ENCODE measurements at regions not wholly inside any gene's neighbourhood (a gene's known extent, or its start where the extent isn't known, plus 50 kb on each side); places are given as distances from the start of the nearest gene placed in this dataset.

GRCh38 chr6:102562713-102563112 is 1169.2 kb downstream of the GRIK2 start (continued):
- TF ChIP-seq, protein P1, sequence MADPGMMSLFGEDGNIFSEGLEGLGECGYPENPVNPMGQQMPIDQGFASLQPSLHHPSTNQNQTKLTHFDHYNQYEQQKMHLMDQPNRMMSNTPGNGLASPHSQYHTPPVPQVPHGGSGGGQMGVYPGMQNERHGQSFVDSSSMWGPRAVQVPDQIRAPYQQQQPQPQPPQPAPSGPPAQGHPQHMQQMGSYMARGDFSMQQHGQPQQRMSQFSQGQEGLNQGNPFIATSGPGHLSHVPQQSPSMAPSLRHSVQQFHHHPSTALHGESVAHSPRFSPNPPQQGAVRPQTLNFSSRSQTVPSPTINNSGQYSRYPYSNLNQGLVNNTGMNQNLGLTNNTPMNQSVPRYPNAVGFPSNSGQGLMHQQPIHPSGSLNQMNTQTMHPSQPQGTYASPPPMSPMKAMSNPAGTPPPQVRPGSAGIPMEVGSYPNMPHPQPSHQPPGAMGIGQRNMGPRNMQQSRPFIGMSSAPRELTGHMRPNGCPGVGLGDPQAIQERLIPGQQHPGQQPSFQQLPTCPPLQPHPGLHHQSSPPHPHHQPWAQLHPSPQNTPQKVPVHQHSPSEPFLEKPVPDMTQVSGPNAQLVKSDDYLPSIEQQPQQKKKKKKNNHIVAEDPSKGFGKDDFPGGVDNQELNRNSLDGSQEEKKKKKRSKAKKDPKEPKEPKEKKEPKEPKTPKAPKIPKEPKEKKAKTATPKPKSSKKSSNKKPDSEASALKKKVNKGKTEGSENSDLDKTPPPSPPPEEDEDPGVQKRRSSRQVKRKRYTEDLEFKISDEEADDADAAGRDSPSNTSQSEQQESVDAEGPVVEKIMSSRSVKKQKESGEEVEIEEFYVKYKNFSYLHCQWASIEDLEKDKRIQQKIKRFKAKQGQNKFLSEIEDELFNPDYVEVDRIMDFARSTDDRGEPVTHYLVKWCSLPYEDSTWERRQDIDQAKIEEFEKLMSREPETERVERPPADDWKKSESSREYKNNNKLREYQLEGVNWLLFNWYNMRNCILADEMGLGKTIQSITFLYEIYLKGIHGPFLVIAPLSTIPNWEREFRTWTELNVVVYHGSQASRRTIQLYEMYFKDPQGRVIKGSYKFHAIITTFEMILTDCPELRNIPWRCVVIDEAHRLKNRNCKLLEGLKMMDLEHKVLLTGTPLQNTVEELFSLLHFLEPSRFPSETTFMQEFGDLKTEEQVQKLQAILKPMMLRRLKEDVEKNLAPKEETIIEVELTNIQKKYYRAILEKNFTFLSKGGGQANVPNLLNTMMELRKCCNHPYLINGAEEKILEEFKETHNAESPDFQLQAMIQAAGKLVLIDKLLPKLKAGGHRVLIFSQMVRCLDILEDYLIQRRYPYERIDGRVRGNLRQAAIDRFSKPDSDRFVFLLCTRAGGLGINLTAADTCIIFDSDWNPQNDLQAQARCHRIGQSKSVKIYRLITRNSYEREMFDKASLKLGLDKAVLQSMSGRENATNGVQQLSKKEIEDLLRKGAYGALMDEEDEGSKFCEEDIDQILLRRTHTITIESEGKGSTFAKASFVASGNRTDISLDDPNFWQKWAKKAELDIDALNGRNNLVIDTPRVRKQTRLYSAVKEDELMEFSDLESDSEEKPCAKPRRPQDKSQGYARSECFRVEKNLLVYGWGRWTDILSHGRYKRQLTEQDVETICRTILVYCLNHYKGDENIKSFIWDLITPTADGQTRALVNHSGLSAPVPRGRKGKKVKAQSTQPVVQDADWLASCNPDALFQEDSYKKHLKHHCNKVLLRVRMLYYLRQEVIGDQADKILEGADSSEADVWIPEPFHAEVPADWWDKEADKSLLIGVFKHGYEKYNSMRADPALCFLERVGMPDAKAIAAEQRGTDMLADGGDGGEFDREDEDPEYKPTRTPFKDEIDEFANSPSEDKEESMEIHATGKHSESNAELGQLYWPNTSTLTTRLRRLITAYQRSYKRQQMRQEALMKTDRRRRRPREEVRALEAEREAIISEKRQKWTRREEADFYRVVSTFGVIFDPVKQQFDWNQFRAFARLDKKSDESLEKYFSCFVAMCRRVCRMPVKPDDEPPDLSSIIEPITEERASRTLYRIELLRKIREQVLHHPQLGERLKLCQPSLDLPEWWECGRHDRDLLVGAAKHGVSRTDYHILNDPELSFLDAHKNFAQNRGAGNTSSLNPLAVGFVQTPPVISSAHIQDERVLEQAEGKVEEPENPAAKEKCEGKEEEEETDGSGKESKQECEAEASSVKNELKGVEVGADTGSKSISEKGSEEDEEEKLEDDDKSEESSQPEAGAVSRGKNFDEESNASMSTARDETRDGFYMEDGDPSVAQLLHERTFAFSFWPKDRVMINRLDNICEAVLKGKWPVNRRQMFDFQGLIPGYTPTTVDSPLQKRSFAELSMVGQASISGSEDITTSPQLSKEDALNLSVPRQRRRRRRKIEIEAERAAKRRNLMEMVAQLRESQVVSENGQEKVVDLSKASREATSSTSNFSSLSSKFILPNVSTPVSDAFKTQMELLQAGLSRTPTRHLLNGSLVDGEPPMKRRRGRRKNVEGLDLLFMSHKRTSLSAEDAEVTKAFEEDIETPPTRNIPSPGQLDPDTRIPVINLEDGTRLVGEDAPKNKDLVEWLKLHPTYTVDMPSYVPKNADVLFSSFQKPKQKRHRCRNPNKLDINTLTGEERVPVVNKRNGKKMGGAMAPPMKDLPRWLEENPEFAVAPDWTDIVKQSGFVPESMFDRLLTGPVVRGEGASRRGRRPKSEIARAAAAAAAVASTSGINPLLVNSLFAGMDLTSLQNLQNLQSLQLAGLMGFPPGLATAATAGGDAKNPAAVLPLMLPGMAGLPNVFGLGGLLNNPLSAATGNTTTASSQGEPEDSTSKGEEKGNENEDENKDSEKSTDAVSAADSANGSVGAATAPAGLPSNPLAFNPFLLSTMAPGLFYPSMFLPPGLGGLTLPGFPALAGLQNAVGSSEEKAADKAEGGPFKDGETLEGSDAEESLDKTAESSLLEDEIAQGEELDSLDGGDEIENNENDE (IDR thresholded peaks at IDR 0.05; ENCODE audit: insufficient replicate concordance, low read length), result no peak
- no peak for TF ChIP-seq SIRT6 (IDR thresholded peaks at IDR 0.05; ENCODE audit: low read length)
- TF ChIP-seq JUN (IDR thresholded peaks at IDR 0.05; ENCODE audit: low read depth, low read length), result no peak
- TF ChIP-seq, protein P2, sequence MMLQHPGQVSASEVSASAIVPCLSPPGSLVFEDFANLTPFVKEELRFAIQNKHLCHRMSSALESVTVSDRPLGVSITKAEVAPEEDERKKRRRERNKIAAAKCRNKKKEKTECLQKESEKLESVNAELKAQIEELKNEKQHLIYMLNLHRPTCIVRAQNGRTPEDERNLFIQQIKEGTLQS (IDR thresholded peaks at IDR 0.05; ENCODE audit: insufficient read depth, low read depth, low read length), result no peak
- TF ChIP-seq RFX5 (IDR thresholded peaks at IDR 0.05; ENCODE audit: borderline replicate concordance, low read depth, low read length), result no peak
- no peak for TF ChIP-seq TAF1 (IDR thresholded peaks at IDR 0.05; ENCODE audit: low read depth, low read length)
- TF ChIP-seq, protein P3, sequence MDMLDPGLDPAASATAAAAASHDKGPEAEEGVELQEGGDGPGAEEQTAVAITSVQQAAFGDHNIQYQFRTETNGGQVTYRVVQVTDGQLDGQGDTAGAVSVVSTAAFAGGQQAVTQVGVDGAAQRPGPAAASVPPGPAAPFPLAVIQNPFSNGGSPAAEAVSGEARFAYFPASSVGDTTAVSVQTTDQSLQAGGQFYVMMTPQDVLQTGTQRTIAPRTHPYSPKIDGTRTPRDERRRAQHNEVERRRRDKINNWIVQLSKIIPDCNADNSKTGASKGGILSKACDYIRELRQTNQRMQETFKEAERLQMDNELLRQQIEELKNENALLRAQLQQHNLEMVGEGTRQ (IDR thresholded peaks at IDR 0.05; ENCODE audit: low read length), result no peak
- TF ChIP-seq TCF12 (IDR thresholded peaks at IDR 0.05; ENCODE audit: low read depth, low read length), result no peak
- TF ChIP-seq CBX5 (IDR thresholded peaks at IDR 0.05; ENCODE audit: low read depth, low read length), result no peak
- no peak for TF ChIP-seq JUND (IDR thresholded peaks at IDR 0.05; ENCODE audit: low read length)
- no peak for TF ChIP-seq SIX5 (IDR thresholded peaks at IDR 0.05; ENCODE audit: low read depth, low read length)

Data from H1 (cell line).